C4-2B (cell line): ENCODE measurements at regions not wholly inside any gene's neighbourhood (a gene's known extent, or its start where the extent isn't known, plus 50 kb on each side); places are given as distances from the start of the nearest gene placed in this dataset.

Experiments used
- ZFX ChIP-seq: fragments of 450-650 bp; IDR thresholded peaks from 2 replicates; pipeline ENCODE4 v1.6.1; 2017
- TF ChIP-seq, protein P1 (sequence below): fragments of 450-650 bp; conservative IDR thresholded peaks from 2 replicates; pipeline ENCODE4 v1.5.1; 2017; ENCODE audit warnings: mild to moderate bottlenecking

DNA sequence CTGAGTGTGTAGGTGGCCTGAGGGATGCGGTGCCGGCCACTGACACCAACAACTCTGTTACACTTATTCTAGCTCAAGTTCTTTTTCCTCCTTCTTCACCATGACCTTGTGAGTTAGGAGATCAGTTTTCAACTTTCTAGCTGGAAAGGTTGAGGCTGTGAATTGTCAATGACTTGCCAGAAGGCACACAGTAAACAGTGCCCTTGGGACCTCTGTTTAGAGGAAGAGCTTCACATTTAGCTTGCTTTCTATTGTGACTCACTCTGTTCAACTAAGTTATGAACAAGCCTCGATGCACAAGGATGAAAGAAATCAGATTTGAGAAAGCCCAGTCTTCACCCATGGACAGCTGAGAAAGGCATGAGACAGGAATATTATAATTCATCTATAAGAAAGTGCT is 455.6 kb downstream of the MAFB start:
- no peak for TF ChIP-seq ZFX
- TF ChIP-seq, protein P1, sequence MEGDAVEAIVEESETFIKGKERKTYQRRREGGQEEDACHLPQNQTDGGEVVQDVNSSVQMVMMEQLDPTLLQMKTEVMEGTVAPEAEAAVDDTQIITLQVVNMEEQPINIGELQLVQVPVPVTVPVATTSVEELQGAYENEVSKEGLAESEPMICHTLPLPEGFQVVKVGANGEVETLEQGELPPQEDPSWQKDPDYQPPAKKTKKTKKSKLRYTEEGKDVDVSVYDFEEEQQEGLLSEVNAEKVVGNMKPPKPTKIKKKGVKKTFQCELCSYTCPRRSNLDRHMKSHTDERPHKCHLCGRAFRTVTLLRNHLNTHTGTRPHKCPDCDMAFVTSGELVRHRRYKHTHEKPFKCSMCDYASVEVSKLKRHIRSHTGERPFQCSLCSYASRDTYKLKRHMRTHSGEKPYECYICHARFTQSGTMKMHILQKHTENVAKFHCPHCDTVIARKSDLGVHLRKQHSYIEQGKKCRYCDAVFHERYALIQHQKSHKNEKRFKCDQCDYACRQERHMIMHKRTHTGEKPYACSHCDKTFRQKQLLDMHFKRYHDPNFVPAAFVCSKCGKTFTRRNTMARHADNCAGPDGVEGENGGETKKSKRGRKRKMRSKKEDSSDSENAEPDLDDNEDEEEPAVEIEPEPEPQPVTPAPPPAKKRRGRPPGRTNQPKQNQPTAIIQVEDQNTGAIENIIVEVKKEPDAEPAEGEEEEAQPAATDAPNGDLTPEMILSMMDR: no peak
